HepG2 (cell line): ENCODE measurements at regions not wholly inside any gene's neighbourhood (a gene's known extent, or its start where the extent isn't known, plus 50 kb on each side); places are given as distances from the start of the nearest gene placed in this dataset.

Experiments
- ATAC-seq: fragments of 200-7000 bp; cut with Tn5 transposase; 3 replicates; pipeline ENCODE4 v1.9.1; 2020; ENCODE audit warnings: mild to moderate bottlenecking, moderate library complexity
- BruUV-seq: library from RNA; stranded (reverse); fragments of 400-500 nt; replicated peaks from 2 replicates; lab custom pipeline; 2021; lab: Mats Ljungman, UMichigan
- CTCF ChIA-PET: fragments of 300-600 bp; formaldehyde crosslinking; extraction: SDS; loops from one replicate; lab custom pipeline; 2021; ENCODE audit warnings: low total read pairs, inconsistent platforms, low intra/inter-chr PET ratio; lab: Yijun Ruan, JAX
- POLR2A ChIA-PET: fragments of 350-600 bp; sonication (Branson Sonifier 250); formaldehyde crosslinking; loops from one replicate; lab custom pipeline; 2020; ENCODE audit warnings: antibody characterized with exemption, inconsistent platforms; lab: Yijun Ruan, JAX
- DNase-seq: peaks from one replicate; pipeline ENCODE4 v3.0.0-alpha.2; 2015; ENCODE audit warnings: low spot score
- FAIRE-seq: peaks from 3 replicates; lab custom pipeline; 2011; peaks lifted over from hg19 to GRCh38; lab: Jason Lieb, UNC
- H2AFZ ChIP-seq: one replicate; pipeline ENCODE4 v1.6.1; 2011; ENCODE audit warnings: low read length, inconsistent platforms
- H3K27ac ChIP-seq: fragments of 300-600 bp; 3 replicates; pipeline ENCODE4 v1.8.0; 2011; ENCODE audit warnings: mixed run types, mild to moderate bottlenecking, mixed read lengths, low read length, inconsistent platforms; ENCODE audit not compliant: insufficient read depth; ENCODE audit errors: extremely low read length
- H3K27me3 ChIP-seq, 2 experiments: fragments of 200-600 bp in 1 of 2; 2 replicates in 1 of 2; 3 replicates in 1 of 2; pipeline versions ENCODE4 v1.6.0 to v1.8.0; 2011; ENCODE audit warnings: low read length in 2 of 2, mild to moderate bottlenecking in 2 of 2, moderate library complexity in 2 of 2, inconsistent platforms in 1 of 2; ENCODE audit not compliant: insufficient read depth in 2 of 2, control insufficient read depth in 1 of 2
- H3K36me3 ChIP-seq, 2 experiments: fragments of 200-600 bp in 1 of 2; replicated peaks in 1 of 2; 2 replicates in 1 of 2; 3 replicates in 1 of 2; pipeline versions ENCODE4 v1.5.1 to v1.8.0; 2011; ENCODE audit warnings: low read length in 2 of 2, inconsistent platforms in 1 of 2; ENCODE audit not compliant: insufficient read depth in 2 of 2, control insufficient read depth in 1 of 2
- H3K4me1 ChIP-seq: 2 replicates; pipeline ENCODE4 v1.5.1; 2012; ENCODE audit warnings: low read length, inconsistent platforms; ENCODE audit not compliant: insufficient read depth
- H3K4me2 ChIP-seq: 2 replicates; pipeline ENCODE4 v1.6.0; 2011; ENCODE audit warnings: low read depth, low read length, inconsistent platforms
- H3K4me3 ChIP-seq, 3 experiments: fragments of 200-600 bp in 1 of 3; sonication (generic), shearing (Covaris generic) in 1 of 3; replicated peaks in 1 of 3; 2 replicates each; pipeline ENCODE4 v1.5.1; 2011 to 2016; ENCODE audit warnings: low read length in 3 of 3, inconsistent platforms in 2 of 3, low read depth in 2 of 3, mild to moderate bottlenecking in 2 of 3, control low read depth in 1 of 3, mixed read lengths in 1 of 3; ENCODE audit not compliant: insufficient read depth in 1 of 3
- H3K79me2 ChIP-seq: one replicate; pipeline ENCODE4 v1.6.1; 2011; ENCODE audit warnings: low read length, inconsistent platforms; ENCODE audit not compliant: insufficient read depth
- H3K9ac ChIP-seq: 2 replicates; pipeline ENCODE4 v1.6.0; 2011; ENCODE audit warnings: mild to moderate bottlenecking, low read depth, low read length, inconsistent platforms; ENCODE audit not compliant: insufficient read depth
- H3K9me3 ChIP-seq: 2 replicates; pipeline ENCODE4 v1.5.1; 2012; ENCODE audit warnings: mild to moderate bottlenecking, low read length
- H4K20me1 ChIP-seq: 2 replicates; pipeline ENCODE4 v1.6.0; 2011; ENCODE audit warnings: inconsistent platforms, mild to moderate bottlenecking, low read length, moderate library complexity; ENCODE audit not compliant: insufficient read depth
- ARID5B ChIP-seq: IDR thresholded peaks from 2 replicates; pipeline ENCODE4 v1.4.0; 2020; ENCODE audit warnings: mild to moderate bottlenecking, missing genetic modification reagents
- BHLHE40 ChIP-seq: IDR thresholded peaks from 2 replicates; pipeline ENCODE4 v1.6.1; 2011; ENCODE audit warnings: low read length, improper control_type of control experiment
- EED ChIP-seq: sonication (generic); formaldehyde crosslinking; IDR thresholded peaks from 2 replicates; pipeline ENCODE4 v1.5.0; 2020; ENCODE audit warnings: mild to moderate bottlenecking, missing genetic modification reagents
- GTF2F1 ChIP-seq: fragments of 150-350 bp; IDR thresholded peaks from 2 replicates; pipeline ENCODE4 v1.6.1; 2014; ENCODE audit warnings: low read length
- MAFF ChIP-seq: IDR thresholded peaks from 2 replicates; pipeline ENCODE4 v1.6.1; 2011; ENCODE audit warnings: low read depth, low read length, improper control_type of control experiment
- MAFK ChIP-seq, 2 experiments: IDR thresholded peaks in 1 of 2; conservative IDR thresholded peaks in 1 of 2; 2 replicates each; pipeline ENCODE4 v1.6.1; 2011; ENCODE audit warnings: improper control_type of control experiment in 2 of 2, low read length in 2 of 2
- NONO ChIP-seq, 2 experiments: fragments of 450-650 bp in 1 of 2; sonication (generic) in 1 of 2; formaldehyde crosslinking in 1 of 2; IDR thresholded peaks in 1 of 2; conservative IDR thresholded peaks in 1 of 2; 2 replicates each; pipeline versions ENCODE4 v1.6.1 to v1.8.0; 2017 to 2022; ENCODE audit warnings: mild to moderate bottlenecking in 1 of 2, missing genetic modification reagents in 1 of 2, moderate library complexity in 1 of 2
- NR1H2 ChIP-seq: sonication (generic); formaldehyde crosslinking; IDR thresholded peaks from 2 replicates; pipeline ENCODE4 v1.8.1; 2022; ENCODE audit warnings: low read depth, missing genetic modification reagents, borderline replicate concordance
- PTBP1 ChIP-seq: fragments of 200-400 bp; formaldehyde crosslinking; IDR thresholded peaks from 2 replicates; pipeline ENCODE4 v1.6.1; 2018; ENCODE audit warnings: low read length, low read depth; ENCODE audit not compliant: poor library complexity, severe bottlenecking
- ZBTB14 ChIP-seq: sonication (generic); formaldehyde crosslinking; IDR thresholded peaks from 2 replicates; pipeline ENCODE4 v1.4.0; 2020; ENCODE audit warnings: missing genetic modification reagents
- ZSCAN5A ChIP-seq: sonication (generic); formaldehyde crosslinking; IDR thresholded peaks from 2 replicates; pipeline ENCODE4 v1.8.0; 2022; ENCODE audit warnings: mild to moderate bottlenecking, missing genetic modification reagents, borderline replicate concordance
- WGBS: methylation state at CpG from one replicate; pipeline ENCODE4 v1.1.6; 2017; ENCODE audit warnings: low lambda C conversion rate; 5-methylcytosine and 5-hydroxymethylcytosine counted together
- in situ Hi-C: cut with HindIII; loops from 2 replicates; pipeline ENCODE4 v1.10.0; 2017; ENCODE audit warnings: low pct_unique_long_range_greater_than_20kb; ENCODE audit not compliant: extremely low pct_ligation_motif_present
- intact Hi-C: fragments of 100-400 bp; cut with micrococcal nuclease; formaldehyde crosslinking; loops from one replicate; pipeline ENCODE4 v1.10.0; 2022; ENCODE audit not compliant: unreplicated experiment

GRCh38 chr4:82217986-82218715 is 155.6 kb downstream of the HNRNPD start:
- Histone ChIP-seq H3K9me3 (no peaks in the 10 kb centered on the region), H3K4me2 (no peak overlapping the region), H3K36me3 (no peaks in the 10 kb centered on the region), H3K4me3 (no peak overlapping the region), H2AFZ (no peak overlapping the region), H3K79me2 (no peaks in the 10 kb centered on the region), H3K4me1 (no peaks in the 10 kb centered on the region), H3K27me3 (no peaks in the 10 kb centered on the region), H3K27ac (no peak overlapping the region), H4K20me1 (no peaks in the 10 kb centered on the region), H3K9ac (no peak overlapping the region)
- no peak for FAIRE-seq
- DNase-seq, result no peak
- peak; percentile 60 for ATAC-seq
- in situ Hi-C loops, result no loop called here
- intact Hi-C loops, result no loop called here
- TF ChIP-seq MAFK (conservative IDR thresholded peaks at IDR 0.05 in 1 of 2, IDR thresholded peaks at IDR 0.05 in 1 of 2; ENCODE audit: low read length in 2 of 2), result peak in 1 of 2 experiments; percentile 59; a peak in 2 of 4 replicates
- TF ChIP-seq MAFF, result peak; percentile 20; the same call in 1 of the 2 replicates
- TF ChIP-seq EED (CRISPR knock-in tag), result no peak
- TF ChIP-seq, all 625 proteins: peak for 2
- ChIA-PET CTCF (no interaction called here), POLR2A (no interaction called here)
- 11% methylated on average over 3 of the region's 3 CpGs for WGBS
- no TSS peak for BruUV-seq

GRCh38 chr4:82216219-82216618 is 157.6 kb downstream of the HNRNPD start:
- H2AFZ ChIP-seq, result no peak overlapping the region
- ChIA-PET POLR2A (no interaction called here), CTCF (no interaction called here)
- H3K4me3 ChIP-seq, result no peak overlapping the region
- FAIRE-seq (no peak), DNase-seq (no peak), ATAC-seq (no peak)
- H3K79me2 ChIP-seq, result no peaks in the 10 kb centered on the region
- no peaks in the 10 kb centered on the region for H3K36me3 ChIP-seq
- no peaks in the 10 kb centered on the region for H3K9me3 ChIP-seq
- no peaks in the 10 kb centered on the region for H3K4me1 ChIP-seq
- WGBS, result 40% methylated on average over 2 of the region's 2 CpGs
- H3K27ac ChIP-seq, result no peak overlapping the region
- intact Hi-C loops (no loop called here), in situ Hi-C loops (no loop called here)
- no peak overlapping the region for H3K4me2 ChIP-seq
- no peak overlapping the region for H3K9ac ChIP-seq
- BruUV-seq, result no TSS peak
- H3K27me3 ChIP-seq, result no peaks in the 10 kb centered on the region
- H4K20me1 ChIP-seq, result no peaks in the 10 kb centered on the region
- TF ChIP-seq PTBP1, result no peak
- no peak for TF ChIP-seq NR1H2
- TF ChIP-seq GTF2F1, result no peak
- TF ChIP-seq ZSCAN5A (CRISPR knock-in tag), result no peak
- TF ChIP-seq NONO (IDR thresholded peaks at IDR 0.05), result no peak
- no peak for TF ChIP-seq NONO (CRISPR knock-in tag; conservative IDR thresholded peaks at IDR 0.05)
- no peak for TF ChIP-seq ARID5B (CRISPR knock-in tag)
- TF ChIP-seq BHLHE40, result no peak
- no peak for TF ChIP-seq ZBTB14 (CRISPR knock-in tag)
